ENCODE measurements at regions not wholly inside any gene's neighbourhood (a gene's known extent, or its start where the extent isn't known, plus 50 kb on each side); places are given as distances from the start of the nearest gene placed in this dataset.

DNA sequence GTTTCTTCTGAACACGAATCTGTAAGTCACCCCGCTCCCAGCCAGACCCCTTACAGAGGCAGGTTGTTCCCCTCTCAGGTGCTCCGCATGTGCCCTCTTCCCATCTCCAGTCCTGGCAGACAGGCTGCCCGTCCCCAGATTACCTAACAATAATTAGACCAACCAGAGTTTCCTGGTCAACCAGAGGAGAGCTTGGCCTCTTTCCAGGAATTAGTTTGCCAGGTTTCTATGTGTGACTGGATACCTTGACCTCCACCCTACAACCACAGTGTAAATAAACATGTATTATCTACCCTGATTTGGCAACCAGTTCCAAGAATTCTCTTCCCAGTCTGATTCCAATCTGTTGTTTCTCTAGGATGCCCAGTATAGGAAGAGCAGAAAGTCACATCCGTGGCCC, 178.0 kb upstream of the UMPS start:
- TF ChIP-seq POLR2A (IDR thresholded peaks at IDR 0.05): no peak
- TF ChIP-seq, protein P1, sequence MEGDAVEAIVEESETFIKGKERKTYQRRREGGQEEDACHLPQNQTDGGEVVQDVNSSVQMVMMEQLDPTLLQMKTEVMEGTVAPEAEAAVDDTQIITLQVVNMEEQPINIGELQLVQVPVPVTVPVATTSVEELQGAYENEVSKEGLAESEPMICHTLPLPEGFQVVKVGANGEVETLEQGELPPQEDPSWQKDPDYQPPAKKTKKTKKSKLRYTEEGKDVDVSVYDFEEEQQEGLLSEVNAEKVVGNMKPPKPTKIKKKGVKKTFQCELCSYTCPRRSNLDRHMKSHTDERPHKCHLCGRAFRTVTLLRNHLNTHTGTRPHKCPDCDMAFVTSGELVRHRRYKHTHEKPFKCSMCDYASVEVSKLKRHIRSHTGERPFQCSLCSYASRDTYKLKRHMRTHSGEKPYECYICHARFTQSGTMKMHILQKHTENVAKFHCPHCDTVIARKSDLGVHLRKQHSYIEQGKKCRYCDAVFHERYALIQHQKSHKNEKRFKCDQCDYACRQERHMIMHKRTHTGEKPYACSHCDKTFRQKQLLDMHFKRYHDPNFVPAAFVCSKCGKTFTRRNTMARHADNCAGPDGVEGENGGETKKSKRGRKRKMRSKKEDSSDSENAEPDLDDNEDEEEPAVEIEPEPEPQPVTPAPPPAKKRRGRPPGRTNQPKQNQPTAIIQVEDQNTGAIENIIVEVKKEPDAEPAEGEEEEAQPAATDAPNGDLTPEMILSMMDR (IDR thresholded peaks at IDR 0.05): no peak

Measured in thyroid gland (tissue), 4 donors.